ENCODE measurements at regions not wholly inside any gene's neighbourhood (a gene's known extent, or its start where the extent isn't known, plus 50 kb on each side); places are given as distances from the start of the nearest gene placed in this dataset.
"Not testable (repeated sequence)": the region's sequence is repeated elsewhere in the genome, so short reads cannot be mapped to it uniquely, and the experiment has no call there.

DNA sequence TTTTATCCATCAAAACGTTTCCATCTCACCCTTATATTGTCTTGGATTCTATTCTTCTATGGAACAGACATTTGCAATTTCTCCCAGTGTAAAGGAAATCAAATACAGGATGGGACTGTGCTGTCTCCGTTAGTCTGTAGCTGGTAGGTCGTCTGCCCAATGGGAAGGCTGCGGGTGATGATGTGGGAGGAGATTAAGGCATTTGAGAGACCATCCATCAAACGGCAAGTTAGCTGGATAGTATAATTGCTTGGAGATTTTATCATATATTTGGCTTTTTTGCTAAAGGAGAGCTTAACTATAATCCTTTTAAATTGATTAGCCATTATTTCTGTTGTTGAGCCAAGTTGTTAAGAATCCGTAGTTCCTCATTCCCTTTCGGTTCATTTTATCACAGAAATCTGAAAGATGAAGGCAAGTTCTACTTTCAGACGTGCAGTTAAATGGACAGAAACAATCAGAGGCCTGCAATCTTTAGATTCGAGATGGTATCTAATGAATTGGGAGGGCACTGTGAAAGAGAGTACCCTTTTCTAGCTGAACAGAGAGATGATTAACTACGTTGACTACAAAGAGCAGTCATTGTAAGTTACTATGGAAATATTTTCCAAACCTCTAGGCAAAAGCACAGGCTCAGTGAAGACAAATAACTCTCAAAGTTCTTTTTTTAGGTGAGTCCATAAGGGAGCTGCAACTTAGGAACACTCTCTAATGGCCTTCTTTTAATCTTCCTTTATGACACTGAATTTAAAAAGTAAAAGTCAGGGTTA, 253.3 kb upstream of the KIAA1217 start:
- no peak for DNase-seq (ENCODE audit: low read depth in 3 of 3)

DNA sequence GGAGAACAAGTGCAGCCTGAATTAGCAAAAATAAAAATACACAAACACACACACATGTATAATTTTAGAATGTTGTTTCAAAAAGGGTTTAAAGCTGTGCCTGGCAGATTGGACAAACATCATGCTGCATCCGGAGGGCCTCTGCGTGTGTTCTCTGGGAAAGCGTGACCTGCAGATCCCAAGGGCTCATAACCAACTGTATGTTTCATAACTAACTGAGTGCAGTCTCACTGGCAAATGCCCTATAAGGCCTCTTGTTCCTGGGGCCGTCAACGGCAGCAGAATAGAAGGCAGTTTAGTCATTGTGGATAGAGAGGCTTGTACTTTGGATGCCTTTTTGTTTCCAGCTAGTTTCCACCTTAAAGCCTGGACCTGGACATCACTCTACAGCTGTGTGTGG, 243.8 kb upstream of the KIAA1217 start:
- DNase-seq (ENCODE audit: low read depth in 3 of 3), result no peak

DNA sequence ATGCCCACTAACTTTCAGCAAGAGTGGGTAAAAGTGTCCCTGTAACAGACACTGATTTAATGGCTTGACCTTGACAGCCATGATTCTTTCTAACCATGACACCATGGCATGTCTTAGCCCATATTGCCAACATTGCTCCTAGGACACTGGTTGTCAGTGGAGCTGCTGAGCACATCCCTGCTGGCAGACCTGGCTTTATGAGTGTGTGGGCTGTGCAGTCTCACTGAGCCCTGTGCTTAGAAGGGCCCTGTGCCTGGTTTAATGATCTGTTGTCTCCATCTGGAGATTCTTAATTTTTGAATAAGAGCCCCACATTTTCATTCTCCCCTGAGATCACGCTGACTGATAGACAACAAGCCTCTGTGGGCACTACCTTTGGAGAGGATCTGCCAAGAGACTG, 243.1 kb upstream of the KIAA1217 start:
- DNase-seq (ENCODE audit: low read depth in 3 of 3), result no peak

DNA sequence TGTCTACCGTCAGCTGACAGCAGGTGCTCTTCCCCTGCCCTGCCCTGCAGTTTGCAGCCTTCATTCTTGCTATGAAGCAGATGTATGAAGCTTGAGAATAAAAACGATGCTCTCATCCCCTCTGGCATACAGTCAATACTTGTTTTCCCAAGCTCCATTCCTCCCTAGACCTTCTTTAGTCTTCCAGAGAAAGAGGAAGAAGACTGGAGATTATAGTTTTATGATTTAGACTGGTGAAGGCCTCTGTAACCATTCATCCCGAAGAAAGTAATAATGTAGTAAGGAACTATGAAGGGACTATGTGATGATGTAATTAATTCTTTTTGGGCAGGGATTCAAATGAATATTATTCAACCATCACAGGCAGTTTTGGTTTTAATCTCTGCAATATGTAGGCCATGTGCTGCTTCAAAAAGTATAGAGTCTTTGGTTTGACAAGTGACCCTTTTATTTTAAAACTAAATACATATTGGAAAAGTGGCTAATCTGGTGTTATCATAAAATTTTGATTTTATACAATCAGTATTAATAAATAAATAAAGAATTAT, 242.4 kb upstream of the KIAA1217 start:
- no peak for DNase-seq (ENCODE audit: low read depth in 3 of 3)

DNA sequence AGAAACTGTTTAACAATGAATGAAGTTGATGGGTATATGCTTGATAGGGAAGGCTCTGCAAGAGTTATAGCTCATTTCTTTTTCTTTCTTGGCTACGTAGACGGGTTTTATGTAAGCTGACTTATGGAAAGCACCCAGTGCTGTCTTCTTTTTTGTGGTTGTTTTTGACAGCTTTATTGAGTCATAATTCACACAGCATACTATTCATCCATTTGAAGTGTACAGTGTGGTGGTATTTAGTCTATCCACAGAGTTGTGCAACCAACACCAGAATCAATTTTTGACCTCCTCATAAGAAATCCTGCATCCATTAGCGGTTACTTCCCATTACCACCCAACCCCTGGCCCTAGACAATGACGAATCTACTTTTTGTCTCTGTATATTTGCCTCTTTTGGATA, 240.6 kb upstream of the KIAA1217 start:
- DNase-seq (ENCODE audit: low read depth in 3 of 3), result no peak

DNA sequence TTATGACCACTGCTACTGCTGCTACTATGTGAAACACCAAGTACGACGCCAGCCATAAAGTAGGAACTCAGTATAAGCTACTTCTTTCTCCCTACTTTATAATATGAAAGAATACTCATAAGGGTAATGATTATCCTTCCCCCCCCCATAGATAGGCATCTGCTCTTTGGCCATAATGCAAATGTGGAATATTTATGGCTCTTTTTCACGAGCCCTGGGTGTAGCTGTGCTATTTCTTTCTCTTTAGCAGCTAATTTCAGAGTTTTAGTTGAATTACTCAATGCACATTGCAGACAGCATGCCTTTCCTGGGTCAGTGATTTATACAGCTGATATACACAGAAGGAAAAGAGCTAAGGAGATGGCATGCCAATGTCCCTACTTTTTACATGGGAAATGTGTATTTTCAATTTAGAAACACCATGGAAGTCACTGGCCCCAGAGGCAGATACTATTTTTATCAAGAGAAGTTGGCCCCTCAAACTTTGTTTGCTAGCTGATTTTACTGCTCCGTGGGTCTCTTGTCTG, 234.1 kb upstream of the KIAA1217 start:
- DNase-seq (ENCODE audit: low read depth in 3 of 3), result no peak

DNA sequence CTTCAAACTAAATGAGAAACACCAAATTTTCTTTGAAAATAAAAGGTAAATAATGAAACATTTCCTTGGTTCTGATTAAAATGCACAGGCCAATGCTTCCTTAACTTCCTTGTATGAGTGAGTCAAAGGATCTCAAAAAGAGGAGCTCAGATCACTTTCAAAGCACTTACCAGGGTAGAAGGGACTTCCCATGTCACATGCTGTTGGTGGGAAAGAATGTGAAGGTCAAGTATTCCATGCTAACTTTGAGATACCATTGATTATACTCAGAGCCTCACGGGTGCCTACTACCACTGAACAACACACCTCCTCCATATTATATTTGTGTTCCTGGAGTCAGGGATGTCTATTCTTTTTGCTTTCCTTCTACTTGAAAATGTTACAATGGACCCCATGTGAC, 233.5 kb upstream of the KIAA1217 start:
- no peak for DNase-seq (ENCODE audit: low read depth in 3 of 3)

DNA sequence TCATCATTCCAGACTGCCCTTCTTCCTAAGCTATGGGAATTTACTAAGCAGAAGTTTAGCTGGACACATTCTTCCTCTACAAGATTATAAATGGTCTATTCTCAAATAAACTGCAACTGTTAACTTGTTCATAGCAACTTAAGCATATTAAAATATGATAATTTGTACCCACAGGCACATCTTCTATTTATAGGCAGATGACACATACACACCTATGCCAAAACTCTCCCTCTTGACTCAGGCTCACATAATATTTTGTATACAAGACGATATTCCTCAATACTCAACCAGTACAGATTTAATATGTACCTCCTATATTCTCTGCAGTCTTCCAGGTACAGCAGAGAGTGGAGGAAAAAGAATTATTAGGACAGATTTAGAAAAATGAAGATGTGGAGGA, 232.7 kb upstream of the KIAA1217 start:
- no peak for DNase-seq (ENCODE audit: low read depth in 3 of 3)

DNA sequence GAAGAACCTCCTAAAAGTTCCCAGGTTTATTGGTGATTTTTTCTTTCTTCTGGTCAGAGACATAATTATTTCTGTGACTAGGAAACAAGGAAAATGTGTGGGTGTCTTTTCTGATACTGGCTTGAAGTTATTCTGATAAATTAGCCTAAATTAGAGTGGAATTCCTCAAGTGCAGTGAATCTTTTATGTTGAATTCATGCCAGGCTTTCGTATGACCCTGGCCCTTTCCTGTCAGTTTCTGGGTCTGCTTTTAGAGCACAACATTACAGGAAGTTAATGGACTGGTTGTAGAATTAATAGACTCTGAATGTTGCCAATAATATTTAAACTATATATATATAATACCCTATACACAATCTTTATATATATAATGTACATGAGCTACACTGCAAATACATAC, 230.6 kb upstream of the KIAA1217 start:
- DNase-seq (ENCODE audit: low read depth in 3 of 3), result no peak

DNA sequence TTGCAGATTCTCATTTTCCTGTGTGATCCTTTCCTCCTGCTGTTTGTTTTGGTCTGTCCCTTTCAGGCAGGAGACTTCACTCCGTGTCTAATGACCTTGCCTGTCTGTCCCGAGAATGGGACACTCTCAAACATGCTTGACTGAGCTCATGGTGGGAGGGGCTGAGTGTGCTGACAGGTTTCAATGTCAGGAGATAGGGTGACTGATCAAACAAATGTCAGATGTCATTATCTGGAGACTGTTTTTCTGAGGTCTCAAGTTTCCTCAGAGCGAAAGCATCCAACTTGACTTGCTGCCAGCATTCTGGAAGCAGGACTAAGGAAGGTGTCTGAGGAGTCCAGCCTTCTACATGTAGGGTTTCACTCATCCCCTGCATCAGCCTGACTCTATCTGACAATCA, 228.8 kb upstream of the KIAA1217 start:
- no peak for DNase-seq (ENCODE audit: low read depth in 3 of 3)

DNA sequence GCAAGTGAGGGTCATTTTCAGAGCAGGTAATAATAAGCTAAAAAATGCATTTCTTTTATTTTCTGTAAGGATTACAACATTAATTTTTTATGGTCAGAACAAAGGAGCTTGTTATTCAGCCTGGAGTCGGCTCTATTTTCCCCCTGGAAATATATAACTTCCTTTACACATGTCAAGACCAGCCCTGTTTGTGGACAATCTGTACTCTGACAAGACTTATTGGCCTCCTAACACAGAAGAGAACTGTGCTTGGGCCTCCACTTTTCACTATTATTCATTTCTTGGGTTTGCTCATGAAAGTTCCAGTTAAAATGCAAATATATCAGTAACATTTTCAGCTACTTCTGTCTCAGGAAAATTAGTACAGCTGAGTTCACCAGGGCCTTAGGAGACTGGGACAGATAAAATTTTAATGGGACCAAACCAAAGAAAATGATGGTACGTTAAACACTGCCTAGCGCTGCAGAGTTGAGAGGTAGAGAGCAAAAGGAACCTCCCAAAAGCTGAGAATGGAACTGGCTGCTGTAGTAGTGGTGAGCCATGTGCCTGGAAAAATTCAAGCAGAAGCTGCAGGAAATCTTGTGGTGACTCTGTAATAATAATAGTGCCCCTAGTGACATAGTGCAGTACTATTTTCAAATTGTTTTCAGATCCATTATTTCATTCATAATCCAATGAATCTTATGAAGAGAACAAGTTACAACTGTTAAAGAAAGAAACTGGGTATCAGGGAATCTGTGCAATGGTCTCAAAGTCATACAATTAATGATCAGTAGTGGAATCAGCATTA, 227.2 kb upstream of the KIAA1217 start:
- DNase-seq (ENCODE audit: low read depth in 3 of 3), result no peak

DNA sequence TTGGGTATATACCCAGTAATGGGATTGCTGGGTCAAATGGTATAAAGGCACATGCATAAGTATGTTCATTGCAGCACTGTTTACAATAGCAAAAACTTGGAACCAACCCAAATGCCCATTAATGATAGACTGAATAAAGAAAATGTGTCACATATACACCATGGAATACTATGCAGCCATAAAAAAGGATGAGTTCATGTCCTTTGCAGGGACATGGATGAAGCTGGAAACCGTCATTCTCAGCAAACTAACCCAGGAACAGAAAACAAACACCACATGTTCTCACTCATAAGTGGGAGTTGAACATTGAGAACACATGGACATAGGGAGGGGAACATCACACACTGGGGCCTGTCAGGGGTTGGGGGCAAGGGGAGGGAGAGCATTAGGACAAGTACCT, 224.5 kb upstream of the KIAA1217 start:
- not testable (repeated sequence) for DNase-seq (ENCODE audit: low read depth in 3 of 3)

DNA sequence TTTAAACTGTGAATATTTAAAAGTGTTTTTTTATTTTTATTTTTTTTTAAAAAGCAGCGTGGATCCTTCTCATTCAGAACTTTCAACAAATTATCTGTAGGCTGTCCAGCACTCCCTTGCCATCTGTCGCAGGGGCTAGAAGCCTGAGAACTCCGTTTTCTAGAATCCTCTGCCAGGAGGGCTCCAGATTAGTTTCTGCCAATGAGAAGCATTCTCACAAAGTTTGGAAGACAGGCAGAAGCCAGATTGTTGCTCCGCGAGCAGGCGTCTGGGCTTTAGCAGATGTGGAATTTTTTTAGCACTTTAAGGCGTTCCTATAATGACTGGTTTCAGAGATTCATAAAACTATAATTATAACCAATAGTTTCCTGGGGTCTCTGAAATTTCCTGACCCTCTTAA, 220.9 kb upstream of the KIAA1217 start:
- no peak for DNase-seq (ENCODE audit: low read depth in 3 of 3)

DNA sequence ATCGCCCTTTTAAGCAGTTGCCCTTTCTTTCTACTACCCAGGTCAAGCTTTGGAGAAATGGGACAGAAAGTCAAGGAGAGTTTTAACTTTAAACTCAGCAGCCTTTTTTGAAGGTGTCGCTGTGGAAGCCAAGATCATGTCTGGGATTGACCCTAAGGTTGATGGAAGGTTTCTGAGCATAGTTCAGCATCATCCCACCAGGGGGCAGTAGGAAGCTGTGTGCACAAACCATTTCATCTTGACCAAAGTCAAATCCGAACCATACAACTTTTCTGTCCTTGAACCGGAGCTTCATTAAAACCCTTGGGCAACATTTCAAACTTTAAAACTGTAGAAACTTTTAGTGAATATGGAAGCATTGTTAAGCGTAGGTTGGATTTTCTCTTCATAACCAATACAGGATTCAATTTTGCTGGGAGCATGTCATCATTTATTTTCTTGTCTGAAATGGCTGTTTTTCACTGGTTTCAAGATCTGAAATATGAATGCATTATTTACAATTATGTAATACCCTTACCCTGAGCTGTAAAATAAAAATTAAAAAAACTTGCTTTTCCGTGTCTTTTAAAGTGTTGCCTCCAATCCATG, 214.4 kb upstream of the KIAA1217 start:
- DNase-seq (ENCODE audit: low read depth in 3 of 3), result no peak

DNA sequence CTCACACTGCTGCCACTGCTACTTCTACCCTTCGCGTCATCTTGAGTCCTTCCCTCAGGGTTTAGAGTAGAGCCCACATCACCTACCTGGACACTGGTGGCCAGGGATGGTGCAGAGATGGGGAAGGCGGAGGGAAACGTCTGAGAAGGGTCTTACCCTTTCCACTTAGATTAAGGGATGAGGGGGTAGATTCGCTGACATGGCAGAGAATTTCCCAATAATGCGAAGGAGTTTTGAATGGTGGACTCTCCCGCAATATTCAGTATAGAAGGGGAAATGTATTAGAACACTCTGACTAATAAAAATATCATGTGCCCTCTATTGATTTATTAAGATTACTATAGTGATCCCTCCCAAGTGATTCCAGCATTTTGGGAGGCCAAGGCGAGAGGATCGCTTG, 209.5 kb upstream of the KIAA1217 start:
- no peak for DNase-seq (ENCODE audit: low read depth in 3 of 3)

DNA sequence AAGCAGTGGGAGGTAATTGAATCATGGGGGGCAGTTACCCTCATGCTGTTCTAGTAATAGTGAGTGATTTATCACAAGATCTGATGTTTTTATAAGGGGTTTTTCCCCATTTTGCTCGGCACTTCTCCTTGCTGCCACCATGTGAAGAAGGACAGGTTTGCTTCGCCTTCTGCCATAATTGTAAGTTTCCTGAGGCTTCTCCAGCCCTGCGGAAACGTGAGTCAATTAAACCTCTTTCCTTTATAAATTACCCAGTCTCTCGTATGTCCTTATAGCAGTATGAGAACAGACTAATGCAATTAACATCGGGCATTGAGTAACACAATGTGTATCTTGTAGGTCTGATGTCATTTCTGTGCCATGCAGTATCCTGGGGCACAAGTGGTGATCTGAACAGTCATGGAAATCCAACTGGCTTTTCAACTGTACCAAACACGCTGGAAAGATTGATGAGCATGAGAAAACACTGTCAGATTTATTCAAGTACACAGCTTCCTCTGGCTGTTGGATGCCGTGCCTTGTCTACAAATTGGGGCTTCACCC, 208.6 kb upstream of the KIAA1217 start:
- DNase-seq (ENCODE audit: low read depth in 3 of 3), result no peak

DNA sequence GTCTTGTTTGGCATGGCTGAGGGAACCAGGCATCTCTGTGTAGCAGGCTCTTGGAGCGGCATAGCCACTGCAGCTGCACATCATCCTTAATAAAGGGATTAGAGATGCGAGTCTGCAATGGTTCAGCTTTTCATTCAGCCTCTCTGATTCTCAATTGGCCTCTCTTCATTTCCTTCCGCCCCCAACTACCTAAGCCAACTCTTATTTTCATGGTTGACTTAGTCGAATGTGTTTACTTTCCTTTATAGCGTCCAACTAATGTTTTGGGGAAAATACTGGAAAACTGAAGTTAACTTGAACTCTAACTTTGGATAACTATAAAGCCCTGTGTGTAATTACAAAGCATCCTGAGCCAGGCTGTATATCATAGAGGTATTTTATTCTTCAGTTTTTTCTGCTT, 202.2 kb upstream of the KIAA1217 start:
- DNase-seq (ENCODE audit: low read depth in 3 of 3), result no peak

DNA sequence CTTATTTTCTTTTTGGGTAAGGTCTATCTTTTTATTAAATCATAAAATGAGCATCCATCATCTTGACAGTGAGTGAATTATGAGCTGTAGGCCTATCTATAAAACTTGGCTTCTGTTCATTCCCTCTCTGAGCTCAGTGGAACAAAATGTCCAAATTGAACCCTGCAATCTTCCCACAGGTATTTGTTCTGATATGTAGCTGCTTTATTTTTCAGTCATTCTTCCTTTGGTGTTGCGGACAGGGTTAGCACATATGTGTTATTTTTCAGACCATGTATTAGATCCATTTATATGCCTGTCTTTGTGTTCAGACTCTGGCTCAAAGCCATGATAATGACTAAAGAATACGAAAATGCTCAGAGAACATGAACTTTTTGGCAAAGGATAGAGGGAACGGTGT, 201.6 kb upstream of the KIAA1217 start:
- DNase-seq (ENCODE audit: low read depth in 3 of 3), result no peak

DNA sequence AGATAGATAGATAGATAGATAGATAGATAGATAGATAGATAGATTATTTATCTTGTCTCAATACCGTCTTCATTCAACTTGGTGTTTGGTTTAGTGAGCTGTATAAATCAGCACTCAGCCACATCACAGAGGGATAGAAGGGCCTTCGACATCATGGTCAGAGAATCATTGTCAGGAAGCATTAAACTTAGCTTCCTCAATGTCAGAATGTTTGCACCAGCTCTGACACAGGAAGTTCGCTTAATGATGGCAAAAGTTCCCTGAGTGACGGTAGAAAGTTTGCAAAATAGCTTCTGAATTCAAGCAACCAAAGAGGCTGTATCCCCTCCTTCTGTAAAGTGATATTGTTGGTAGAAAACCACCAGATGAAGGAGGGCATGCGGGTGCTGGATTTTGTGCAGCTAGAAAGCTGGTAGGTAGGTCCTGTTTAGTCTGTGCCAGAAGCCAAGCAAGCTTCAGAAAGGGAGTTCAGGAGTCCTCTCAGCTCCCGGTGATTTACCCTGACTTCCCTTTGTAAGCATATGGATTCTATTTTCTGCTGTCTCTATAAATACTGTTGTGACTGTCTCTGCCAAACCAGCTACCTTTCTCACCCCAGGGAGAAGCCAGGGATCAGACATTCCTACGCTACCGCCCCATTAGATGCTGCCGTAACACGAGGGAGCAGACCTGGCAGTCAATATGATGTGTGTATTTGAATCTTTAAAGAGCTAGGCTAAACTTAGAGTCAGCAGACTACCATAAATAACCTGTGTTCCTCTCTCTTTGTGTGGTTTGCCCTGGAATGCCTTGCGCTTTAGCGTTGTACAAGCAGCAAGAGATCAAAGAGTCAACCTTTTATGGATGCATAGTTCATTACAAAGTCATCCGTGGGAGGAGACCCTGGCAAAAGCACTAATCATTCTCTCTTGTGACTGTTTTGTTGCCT, 200.5 kb upstream of the KIAA1217 start:
- DNase-seq (ENCODE audit: low read depth in 3 of 3), result no peak

DNA sequence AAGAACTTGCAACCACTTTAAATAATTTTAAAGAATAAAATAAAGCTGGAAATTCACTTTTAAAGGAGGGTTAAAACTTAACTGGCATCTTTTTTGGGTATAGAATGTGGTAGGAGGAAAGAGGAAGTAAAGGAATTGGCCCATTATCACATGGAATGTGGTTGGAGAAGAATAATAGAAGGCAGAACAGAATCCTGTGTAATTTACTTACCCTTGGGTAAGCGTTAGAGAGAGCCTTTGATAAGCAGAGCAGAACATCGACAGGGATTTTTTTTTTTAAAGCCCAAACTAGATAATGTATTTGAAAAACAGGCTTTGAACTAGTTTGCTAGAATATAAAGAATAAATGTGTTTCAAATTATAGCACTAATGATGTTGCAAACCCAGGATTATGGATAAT, 199.8 kb upstream of the KIAA1217 start:
- no peak for DNase-seq (ENCODE audit: low read depth in 3 of 3)

DNA sequence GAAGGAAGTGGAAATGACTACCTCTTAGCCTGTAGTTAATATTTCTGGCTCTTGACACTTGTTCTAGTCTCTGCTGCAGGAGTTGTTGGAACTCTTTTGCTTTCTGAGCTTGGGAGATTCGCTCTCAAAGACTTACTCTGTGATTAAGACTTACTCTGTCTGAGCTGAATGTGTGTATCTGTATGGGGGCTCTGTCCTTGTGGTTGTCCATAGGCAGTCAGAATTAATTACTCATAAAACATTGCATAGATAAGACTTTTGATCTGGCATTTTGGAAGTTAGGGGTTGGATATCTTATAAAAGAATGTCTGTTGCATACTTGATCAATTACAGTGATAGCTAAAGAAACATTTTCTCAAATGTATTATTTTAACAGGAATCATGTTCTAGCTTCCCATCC, 199.2 kb upstream of the KIAA1217 start:
- no peak for DNase-seq (ENCODE audit: low read depth in 3 of 3)
